PC-3 (cell line): ENCODE measurements at regions not wholly inside any gene's neighbourhood (a gene's known extent, or its start where the extent isn't known, plus 50 kb on each side); places are given as distances from the start of the nearest gene placed in this dataset.

ENCODE experiments used
- ATAC-seq: fragments of 200-7000 bp; cut with Tn5 transposase; 2 replicates; pipeline ENCODE4 v1.9.1; 2020; ENCODE audit warnings: mild to moderate bottlenecking, moderate library complexity
- BruUV-seq: library from RNA; stranded (reverse); fragments of 400-500 nt; replicated peaks from 2 replicates; lab custom pipeline; 2021; lab: Mats Ljungman, UMichigan
- CTCF ChIA-PET: fragments of 300-600 bp; sonication (Branson Sonifier 250); formaldehyde crosslinking; loops from one replicate; lab custom pipeline; 2022; ENCODE audit warnings: antibody characterized with exemption; lab: Charles Lee
- POLR2A ChIA-PET: fragments of 300-600 bp; sonication (Branson Sonifier 250); formaldehyde crosslinking; loops from one replicate; lab custom pipeline; 2022; ENCODE audit warnings: antibody characterized with exemption; ENCODE audit not compliant: unreplicated experiment; lab: Charles Lee
- DNase-seq: peaks from one replicate; pipeline ENCODE4 v3.0.0-alpha.2; 2015
- H2AFZ ChIP-seq: fragments of 300-600 bp; sonication (generic); 2 replicates; pipeline ENCODE4 v1.6.0; 2016; ENCODE audit warnings: antibody characterized with exemption, low read length
- H3F3A ChIP-seq: fragments of 300-600 bp; sonication (generic); one replicate; pipeline ENCODE4 v1.6.0; 2017; ENCODE audit warnings: antibody characterized with exemption, low read length, control low read depth, mild to moderate bottlenecking; ENCODE audit not compliant: unreplicated experiment
- H3K27ac ChIP-seq: fragments of 300-600 bp; sonication (generic); 2 replicates; pipeline ENCODE4 v1.5.1; 2016; ENCODE audit warnings: mild to moderate bottlenecking, low read length
- H3K27me3 ChIP-seq: fragments of 300-600 bp; sonication (generic); 2 replicates; pipeline ENCODE4 v1.6.1; 2016; ENCODE audit warnings: low read length, mixed read lengths
- H3K36me3 ChIP-seq: fragments of 300-600 bp; sonication (generic); 2 replicates; pipeline ENCODE4 v1.6.1; 2016; ENCODE audit warnings: low read depth, mixed run types, low read length, mixed read lengths
- H3K4me1 ChIP-seq: fragments of 300-600 bp; sonication (generic); 2 replicates; pipeline ENCODE4 v1.5.1; 2016; ENCODE audit warnings: low read length; ENCODE audit not compliant: insufficient read depth
- H3K4me2 ChIP-seq: fragments of 300-600 bp; sonication (generic); 2 replicates; pipeline ENCODE4 v1.6.0; 2016; ENCODE audit warnings: low read length
- H3K4me3 ChIP-seq: fragments of 300-600 bp; sonication (generic); 2 replicates; pipeline ENCODE4 v1.5.1; 2016; ENCODE audit warnings: mild to moderate bottlenecking, low read length, mixed read lengths
- H3K79me2 ChIP-seq: fragments of 300-600 bp; sonication (generic); 2 replicates; pipeline ENCODE4 v1.6.1; 2017; ENCODE audit warnings: low read length, mixed read lengths
- H3K9ac ChIP-seq: fragments of 300-600 bp; sonication (generic); 2 replicates; pipeline ENCODE4 v1.6.0; 2016; ENCODE audit warnings: mild to moderate bottlenecking, low read length
- H3K9me2 ChIP-seq: fragments of 300-600 bp; sonication (generic); replicated peaks from 2 replicates; pipeline ENCODE4 v1.6.1; 2016; ENCODE audit warnings: mixed run types, low read length, mixed read lengths
- H3K9me3 ChIP-seq: fragments of 300-600 bp; sonication (generic); 2 replicates; pipeline ENCODE4 v1.6.1; 2016; ENCODE audit warnings: low read length, mixed read lengths
- H4K20me1 ChIP-seq: fragments of 300-600 bp; sonication (generic); 2 replicates; pipeline ENCODE4 v1.6.1; 2016; ENCODE audit warnings: low read length, mixed read lengths
- CTCF ChIP-seq: fragments of 300-600 bp; sonication (generic); conservative IDR thresholded peaks from 2 replicates; pipeline ENCODE4 v1.5.1; 2017; ENCODE audit warnings: antibody characterized with exemption, low read depth, mild to moderate bottlenecking, low read length
- EZH2 ChIP-seq: fragments of 300-600 bp; sonication (generic); IDR thresholded peaks from one replicate; pipeline ENCODE4 v1.6.1; 2017; ENCODE audit warnings: antibody characterized with exemption, mild to moderate bottlenecking, low read length; ENCODE audit not compliant: unreplicated experiment
- EZH2phosphoT487 ChIP-seq: fragments of 300-600 bp; sonication (generic); IDR thresholded peaks from 2 replicates; pipeline ENCODE4 v1.6.1; 2018; ENCODE audit warnings: mild to moderate bottlenecking, antibody characterized with exemption, low read length, borderline replicate concordance
- intact Hi-C: fragments of 100-400 bp; cut with micrococcal nuclease; formaldehyde crosslinking; loops from 2 replicates; pipeline ENCODE4 v1.9.0; 2023

- Histone ChIP-seq H3K4me1 (no peaks in the 10 kb centered on the region), H3K27ac (no peak overlapping the region), H2AFZ (no peak overlapping the region), H3K9me3 (no peaks in the 10 kb centered on the region), H3K27me3 (no peaks in the 10 kb centered on the region), H3K9me2 (no peaks in the 10 kb centered on the region), H4K20me1 (no peaks in the 10 kb centered on the region), H3K9ac (no peak overlapping the region), H3K36me3 (no peaks in the 10 kb centered on the region), H3K4me2 (no peak overlapping the region), H3K79me2 (no peaks in the 10 kb centered on the region), H3K4me3 (no peak overlapping the region), H3F3A (no peaks in the 10 kb centered on the region)
- intact Hi-C loops: no loop called here
- TF ChIP-seq EZH2phosphoT487: no peak
- ChIA-PET CTCF (no interaction called here), POLR2A (no interaction called here)
- DNase-seq: no peak
- BruUV-seq: no TSS peak
- no peak for ATAC-seq
These were observed 272.9 kb upstream of the ARX start for GRCh38 chrX:25288676-25289075.

- H3K79me2 ChIP-seq: no peaks in the 10 kb centered on the region
- H3K4me1 ChIP-seq: no peaks in the 10 kb centered on the region
- TF ChIP-seq EZH2 (no peak), EZH2phosphoT487 (no peak), CTCF (no peak)
- no peaks in the 10 kb centered on the region for H3F3A ChIP-seq
- no peak overlapping the region for H3K27ac ChIP-seq
- POLR2A ChIA-PET: no interaction called here
- CTCF ChIA-PET: no interaction called here
- no peak for ATAC-seq
- no peak for DNase-seq
- H3K4me3 ChIP-seq: no peak overlapping the region
- no peaks in the 10 kb centered on the region for H3K9me3 ChIP-seq
- H4K20me1 ChIP-seq: no peaks in the 10 kb centered on the region
- no peaks in the 10 kb centered on the region for H3K27me3 ChIP-seq
- no TSS peak for BruUV-seq
- no peaks in the 10 kb centered on the region for H3K9me2 ChIP-seq
- H3K4me2 ChIP-seq: no peak overlapping the region
- intact Hi-C loops: no loop called here
- H2AFZ ChIP-seq: no peak overlapping the region
- H3K9ac ChIP-seq: no peak overlapping the region
- H3K36me3 ChIP-seq: no peaks in the 10 kb centered on the region
These were observed 271.8 kb upstream of the ARX start for GRCh38 chrX:25287521-25287920.

- no peak for DNase-seq
- H4K20me1 ChIP-seq: no peaks in the 10 kb centered on the region
- intact Hi-C loops: no loop called here
These were observed 269.8 kb upstream of the ARX start for GRCh38 chrX:25285598-25285997.

More at GRCh38 chrX:25285598-25285997, 269.8 kb upstream of the ARX start:
- no peak overlapping the region for H3K4me3 ChIP-seq
- no peaks in the 10 kb centered on the region for H3K4me1 ChIP-seq
- no peaks in the 10 kb centered on the region for H3F3A ChIP-seq
- no TSS peak for BruUV-seq
- H3K27me3 ChIP-seq: no peaks in the 10 kb centered on the region
- no peaks in the 10 kb centered on the region for H3K9me2 ChIP-seq
- no peaks in the 10 kb centered on the region for H3K9me3 ChIP-seq
- H3K4me2 ChIP-seq: no peak overlapping the region
- ChIA-PET POLR2A (no interaction called here), CTCF (no interaction called here)
- no peak overlapping the region for H3K9ac ChIP-seq
- H3K27ac ChIP-seq: no peak overlapping the region
- no peak overlapping the region for H2AFZ ChIP-seq
- H3K79me2 ChIP-seq: no peaks in the 10 kb centered on the region
- no peaks in the 10 kb centered on the region for H3K36me3 ChIP-seq
- TF ChIP-seq EZH2phosphoT487 (no peak), CTCF (no peak), EZH2 (no peak)
- ATAC-seq: no peak
